ENCODE measurements at regions not wholly inside any gene's neighbourhood (a gene's known extent, or its start where the extent isn't known, plus 50 kb on each side); places are given as distances from the start of the nearest gene placed in this dataset.

- TF ChIP-seq, protein P1, sequence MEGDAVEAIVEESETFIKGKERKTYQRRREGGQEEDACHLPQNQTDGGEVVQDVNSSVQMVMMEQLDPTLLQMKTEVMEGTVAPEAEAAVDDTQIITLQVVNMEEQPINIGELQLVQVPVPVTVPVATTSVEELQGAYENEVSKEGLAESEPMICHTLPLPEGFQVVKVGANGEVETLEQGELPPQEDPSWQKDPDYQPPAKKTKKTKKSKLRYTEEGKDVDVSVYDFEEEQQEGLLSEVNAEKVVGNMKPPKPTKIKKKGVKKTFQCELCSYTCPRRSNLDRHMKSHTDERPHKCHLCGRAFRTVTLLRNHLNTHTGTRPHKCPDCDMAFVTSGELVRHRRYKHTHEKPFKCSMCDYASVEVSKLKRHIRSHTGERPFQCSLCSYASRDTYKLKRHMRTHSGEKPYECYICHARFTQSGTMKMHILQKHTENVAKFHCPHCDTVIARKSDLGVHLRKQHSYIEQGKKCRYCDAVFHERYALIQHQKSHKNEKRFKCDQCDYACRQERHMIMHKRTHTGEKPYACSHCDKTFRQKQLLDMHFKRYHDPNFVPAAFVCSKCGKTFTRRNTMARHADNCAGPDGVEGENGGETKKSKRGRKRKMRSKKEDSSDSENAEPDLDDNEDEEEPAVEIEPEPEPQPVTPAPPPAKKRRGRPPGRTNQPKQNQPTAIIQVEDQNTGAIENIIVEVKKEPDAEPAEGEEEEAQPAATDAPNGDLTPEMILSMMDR (IDR thresholded peaks at IDR 0.05): no peak
- TF ChIP-seq POLR2A (IDR thresholded peaks at IDR 0.05): no peak
These were observed 55.2 kb upstream of the FMN2 start for GRCh38 chr1:240036526-240036925.

Measured in esophagus squamous epithelium (tissue), 4 donors.